ENCODE measurements at regions not wholly inside any gene's neighbourhood (a gene's known extent, or its start where the extent isn't known, plus 50 kb on each side); places are given as distances from the start of the nearest gene placed in this dataset.
"Not testable (repeated sequence)": the region's sequence is repeated elsewhere in the genome, so short reads cannot be mapped to it uniquely, and the experiment has no call there.

GRCh38 chr21:9744593-9744992 is 776.8 kb upstream of the TPTE start:
- H2AFZ ChIP-seq (ENCODE audit: low read depth, low read length); H3K9me1 ChIP-seq (ENCODE audit: control insufficient read depth, insufficient read depth, low read length); H3K27ac ChIP-seq (ENCODE audit: extremely low read depth, low read depth, low read length); CTCF ChIA-PET (ENCODE audit: low intra/inter-chr PET ratio); POLR2A ChIA-PET; H3K4me1 ChIP-seq (replicated peaks in 1 of 2; ENCODE audit: control insufficient read depth in 2 of 2, insufficient read depth in 2 of 2, low read length in 2 of 2); H4K20me1 ChIP-seq (replicated peaks; ENCODE audit: control insufficient read depth, insufficient read depth, low read length); intact Hi-C loops (cut with micrococcal nuclease); in situ Hi-C loops (cut with MboI); H3K4me2 ChIP-seq (ENCODE audit: insufficient read depth, low read length); H3K9me3 ChIP-seq (replicated peaks; ENCODE audit: control insufficient read depth, insufficient read depth, low read depth, low read length); ATAC-seq; H3K36me3 ChIP-seq (ENCODE audit: control insufficient read depth, insufficient read depth, low read length); H3K79me2 ChIP-seq (ENCODE audit: control insufficient read depth, insufficient read depth, low read length); H3K4me3 ChIP-seq; H3K27me3 ChIP-seq (ENCODE audit: control insufficient read depth in 2 of 2, insufficient read depth in 2 of 2, low read length in 2 of 2); H3K9ac ChIP-seq (ENCODE audit: insufficient read depth in 1 of 2, low read depth in 2 of 2, low read length in 2 of 2); FAIRE-seq; BruUV-seq (replicated peaks); DNase-seq (ENCODE audit: extremely low read depth in 1 of 4, low spot score in 3 of 4): not testable (repeated sequence)
- 0% methylated on average over 4 of the region's 4 CpGs for WGBS (ENCODE audit: insufficient coverage, low coverage, missing lambda C conversion rate)

GRCh38 chr21:9745457-9746108 is 775.8 kb upstream of the TPTE start:
- WGBS (ENCODE audit: insufficient coverage, low coverage, missing lambda C conversion rate): 2% methylated on average over 9 of the region's 9 CpGs

GRCh38 chr21:9746311-9746710 is 775.1 kb upstream of the TPTE start:
- H3K36me3 ChIP-seq (ENCODE audit: control insufficient read depth, insufficient read depth, low read length); BruUV-seq (replicated peaks); DNase-seq (ENCODE audit: extremely low read depth in 1 of 4, low spot score in 3 of 4); FAIRE-seq; H3K4me3 ChIP-seq; H4K20me1 ChIP-seq (replicated peaks; ENCODE audit: control insufficient read depth, insufficient read depth, low read length); H3K4me2 ChIP-seq (ENCODE audit: insufficient read depth, low read length); H3K79me2 ChIP-seq (ENCODE audit: control insufficient read depth, insufficient read depth, low read length); H2AFZ ChIP-seq (ENCODE audit: low read depth, low read length); H3K27me3 ChIP-seq (ENCODE audit: control insufficient read depth in 2 of 2, insufficient read depth in 2 of 2, low read length in 2 of 2); ATAC-seq; CTCF ChIA-PET (ENCODE audit: low intra/inter-chr PET ratio); H3K27ac ChIP-seq (ENCODE audit: extremely low read depth, low read depth, low read length); H3K9ac ChIP-seq (ENCODE audit: insufficient read depth in 1 of 2, low read depth in 2 of 2, low read length in 2 of 2); H3K9me3 ChIP-seq (replicated peaks; ENCODE audit: control insufficient read depth, insufficient read depth, low read depth, low read length); H3K9me1 ChIP-seq (ENCODE audit: control insufficient read depth, insufficient read depth, low read length); POLR2A ChIA-PET; in situ Hi-C loops (cut with MboI); H3K4me1 ChIP-seq (replicated peaks in 1 of 2; ENCODE audit: control insufficient read depth in 2 of 2, insufficient read depth in 2 of 2, low read length in 2 of 2); intact Hi-C loops (cut with micrococcal nuclease): not testable (repeated sequence)
- WGBS (ENCODE audit: insufficient coverage, low coverage, missing lambda C conversion rate): 0% methylated on average over 2 of the region's 2 CpGs

More at GRCh38 chr21:9745457-9746108, 775.8 kb upstream of the TPTE start:
- H3K79me2 ChIP-seq (ENCODE audit: control insufficient read depth, insufficient read depth, low read length); DNase-seq (ENCODE audit: extremely low read depth in 1 of 4, low spot score in 3 of 4); CTCF ChIA-PET (ENCODE audit: low intra/inter-chr PET ratio); BruUV-seq (replicated peaks); H3K9me1 ChIP-seq (ENCODE audit: control insufficient read depth, insufficient read depth, low read length); H3K4me2 ChIP-seq (ENCODE audit: insufficient read depth, low read length); FAIRE-seq; H3K36me3 ChIP-seq (ENCODE audit: control insufficient read depth, insufficient read depth, low read length); H3K4me1 ChIP-seq (replicated peaks in 1 of 2; ENCODE audit: control insufficient read depth in 2 of 2, insufficient read depth in 2 of 2, low read length in 2 of 2); H3K27me3 ChIP-seq (ENCODE audit: control insufficient read depth in 2 of 2, insufficient read depth in 2 of 2, low read length in 2 of 2); H3K9me3 ChIP-seq (replicated peaks; ENCODE audit: control insufficient read depth, insufficient read depth, low read depth, low read length); POLR2A ChIA-PET; H2AFZ ChIP-seq (ENCODE audit: low read depth, low read length); H3K27ac ChIP-seq (ENCODE audit: extremely low read depth, low read depth, low read length); in situ Hi-C loops (cut with MboI); intact Hi-C loops (cut with micrococcal nuclease); H4K20me1 ChIP-seq (replicated peaks; ENCODE audit: control insufficient read depth, insufficient read depth, low read length); H3K9ac ChIP-seq (ENCODE audit: insufficient read depth in 1 of 2, low read depth in 2 of 2, low read length in 2 of 2); ATAC-seq; H3K4me3 ChIP-seq: not testable (repeated sequence)

- H3K4me3 ChIP-seq; CTCF ChIA-PET (ENCODE audit: low intra/inter-chr PET ratio); H3K27me3 ChIP-seq (ENCODE audit: control insufficient read depth in 2 of 2, insufficient read depth in 2 of 2, low read length in 2 of 2); H3K9me3 ChIP-seq (replicated peaks; ENCODE audit: control insufficient read depth, insufficient read depth, low read depth, low read length); intact Hi-C loops (cut with micrococcal nuclease); H3K27ac ChIP-seq (ENCODE audit: extremely low read depth, low read depth, low read length); in situ Hi-C loops (cut with MboI); H3K9me1 ChIP-seq (ENCODE audit: control insufficient read depth, insufficient read depth, low read length); DNase-seq (ENCODE audit: extremely low read depth in 1 of 4, low spot score in 3 of 4); BruUV-seq (replicated peaks); H3K36me3 ChIP-seq (ENCODE audit: control insufficient read depth, insufficient read depth, low read length); H2AFZ ChIP-seq (ENCODE audit: low read depth, low read length); H3K4me1 ChIP-seq (replicated peaks in 1 of 2; ENCODE audit: control insufficient read depth in 2 of 2, insufficient read depth in 2 of 2, low read length in 2 of 2); POLR2A ChIA-PET; ATAC-seq; H3K4me2 ChIP-seq (ENCODE audit: insufficient read depth, low read length); FAIRE-seq; H3K9ac ChIP-seq (ENCODE audit: insufficient read depth in 1 of 2, low read depth in 2 of 2, low read length in 2 of 2); H3K79me2 ChIP-seq (ENCODE audit: control insufficient read depth, insufficient read depth, low read length); H4K20me1 ChIP-seq (replicated peaks; ENCODE audit: control insufficient read depth, insufficient read depth, low read length): not testable (repeated sequence)
- under 1% methylated on average over 7 of the region's 8 CpGs for WGBS (ENCODE audit: insufficient coverage, low coverage, missing lambda C conversion rate)
These were observed 774.4 kb upstream of the TPTE start for GRCh38 chr21:9746831-9747606.
